ENCODE measurements at regions not wholly inside any gene's neighbourhood (a gene's known extent, or its start where the extent isn't known, plus 50 kb on each side); places are given as distances from the start of the nearest gene placed in this dataset.

GRCh38 chr4:137209240-137209639 is 323.1 kb downstream of the PCDH18 start:
- BruUV-seq (replicated peaks): no TSS peak
- H2AFZ ChIP-seq (ENCODE audit: low read depth, low read length, poor library complexity, severe bottlenecking): no peak overlapping the region
- H3K4me2 ChIP-seq (ENCODE audit: low read length): no peak overlapping the region
- no peak overlapping the region for H3K9ac ChIP-seq (ENCODE audit: low read length)
- intact Hi-C loops (cut with micrococcal nuclease): no loop called here
- no peak for DNase-seq (ENCODE audit: low read depth, low spot score)
- H3K9me3 ChIP-seq (ENCODE audit: control insufficient read depth in 1 of 2, insufficient read depth in 1 of 2, low read depth in 1 of 2, low read length in 2 of 2): no peaks in the 10 kb centered on the region
- no peak for ATAC-seq
- H3K79me2 ChIP-seq (ENCODE audit: insufficient read depth, low read length): no peaks in the 10 kb centered on the region
- ChIA-PET CTCF (no interaction called here), POLR2A (no interaction called here), RAD21 (ENCODE audit: low non-redundant PET in 1 of 2, low total read pairs in 2 of 2, uncharacterized antibody in 2 of 2, unreplicated experiment in 2 of 2) (no interaction called here)
- TF ChIP-seq REST (IDR thresholded peaks at IDR 0.05; ENCODE audit: low read depth) (no peak), ATF3 (IDR thresholded peaks at IDR 0.05) (no peak), RAD21 (IDR thresholded peaks at IDR 0.05; ENCODE audit: low read depth) (no peak), ZBTB33 (IDR thresholded peaks at IDR 0.05; ENCODE audit: extremely low read depth, insufficient replicate concordance, low read length) (no peak), POLR2AphosphoS5 (IDR thresholded peaks at IDR 0.05; ENCODE audit: low read depth, low read length) (no peak), SP1 (IDR thresholded peaks at IDR 0.05; ENCODE audit: low read depth) (no peak), SIN3A (IDR thresholded peaks at IDR 0.05; ENCODE audit: low read depth) (no peak), POLR2A (IDR thresholded peaks at IDR 0.05; ENCODE audit: borderline replicate concordance, extremely low read depth, insufficient read depth, insufficient read length) (no peak), YY1 (IDR thresholded peaks at IDR 0.05; ENCODE audit: extremely low read depth, insufficient replicate concordance, low read depth, low read length) (no peak), EGR1 (IDR thresholded peaks at IDR 0.05; ENCODE audit: low read depth) (no peak), JUND (IDR thresholded peaks at IDR 0.05) (no peak), ZNF274 (IDR thresholded peaks at IDR 0.05; ENCODE audit: low read depth, low read length) (no peak)
- TF ChIP-seq, protein P1, sequence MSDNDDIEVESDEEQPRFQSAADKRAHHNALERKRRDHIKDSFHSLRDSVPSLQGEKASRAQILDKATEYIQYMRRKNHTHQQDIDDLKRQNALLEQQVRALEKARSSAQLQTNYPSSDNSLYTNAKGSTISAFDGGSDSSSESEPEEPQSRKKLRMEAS (IDR thresholded peaks at IDR 0.05): no peak
- TF ChIP-seq, protein P2, sequence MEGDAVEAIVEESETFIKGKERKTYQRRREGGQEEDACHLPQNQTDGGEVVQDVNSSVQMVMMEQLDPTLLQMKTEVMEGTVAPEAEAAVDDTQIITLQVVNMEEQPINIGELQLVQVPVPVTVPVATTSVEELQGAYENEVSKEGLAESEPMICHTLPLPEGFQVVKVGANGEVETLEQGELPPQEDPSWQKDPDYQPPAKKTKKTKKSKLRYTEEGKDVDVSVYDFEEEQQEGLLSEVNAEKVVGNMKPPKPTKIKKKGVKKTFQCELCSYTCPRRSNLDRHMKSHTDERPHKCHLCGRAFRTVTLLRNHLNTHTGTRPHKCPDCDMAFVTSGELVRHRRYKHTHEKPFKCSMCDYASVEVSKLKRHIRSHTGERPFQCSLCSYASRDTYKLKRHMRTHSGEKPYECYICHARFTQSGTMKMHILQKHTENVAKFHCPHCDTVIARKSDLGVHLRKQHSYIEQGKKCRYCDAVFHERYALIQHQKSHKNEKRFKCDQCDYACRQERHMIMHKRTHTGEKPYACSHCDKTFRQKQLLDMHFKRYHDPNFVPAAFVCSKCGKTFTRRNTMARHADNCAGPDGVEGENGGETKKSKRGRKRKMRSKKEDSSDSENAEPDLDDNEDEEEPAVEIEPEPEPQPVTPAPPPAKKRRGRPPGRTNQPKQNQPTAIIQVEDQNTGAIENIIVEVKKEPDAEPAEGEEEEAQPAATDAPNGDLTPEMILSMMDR (IDR thresholded peaks at IDR 0.05 in 2 of 3, conservative IDR thresholded peaks at IDR 0.05 in 1 of 3; ENCODE audit: borderline replicate concordance in 1 of 3, insufficient read depth in 1 of 3, low read depth in 2 of 3, low read length in 2 of 3): no peak
- no peaks in the 10 kb centered on the region for H3K27me3 ChIP-seq (ENCODE audit: insufficient read depth, low read length)
- no peaks in the 10 kb centered on the region for H3K36me3 ChIP-seq (ENCODE audit: control insufficient read depth in 1 of 2, insufficient read depth in 2 of 2, low read length in 2 of 2)
- no peak overlapping the region for H3K27ac ChIP-seq (ENCODE audit: low read depth, low read length)
- H3K4me3 ChIP-seq (replicated peaks in 1 of 2; ENCODE audit: low read depth in 1 of 2, low read length in 2 of 2): no peak overlapping the region
- H3K4me1 ChIP-seq (ENCODE audit: control insufficient read depth in 1 of 2, insufficient read depth in 2 of 2, low read length in 2 of 2): no peaks in the 10 kb centered on the region
- H4K20me1 ChIP-seq (ENCODE audit: insufficient read depth): no peaks in the 10 kb centered on the region
- H3K9me2 ChIP-seq (ENCODE audit: insufficient read depth): no peaks in the 10 kb centered on the region

All from HCT116 (cell line).